PC-3 (cell line): ENCODE measurements at regions not wholly inside any gene's neighbourhood (a gene's known extent, or its start where the extent isn't known, plus 50 kb on each side); places are given as distances from the start of the nearest gene placed in this dataset.

Source experiments
- EZH2 ChIP-seq: fragments of 300-600 bp; sonication (generic); IDR thresholded peaks from one replicate; pipeline ENCODE4 v1.6.1; 2017; ENCODE audit warnings: antibody characterized with exemption, mild to moderate bottlenecking, low read length; ENCODE audit not compliant: unreplicated experiment
- EZH2phosphoT487 ChIP-seq: fragments of 300-600 bp; sonication (generic); IDR thresholded peaks from 2 replicates; pipeline ENCODE4 v1.6.1; 2018; ENCODE audit warnings: mild to moderate bottlenecking, antibody characterized with exemption, low read length, borderline replicate concordance
- TF ChIP-seq, protein P1 (sequence below): fragments of 300-600 bp; sonication (generic); conservative IDR thresholded peaks from 2 replicates; pipeline ENCODE4 v1.5.1; 2017; ENCODE audit warnings: antibody characterized with exemption, low read depth, mild to moderate bottlenecking, low read length

DNA sequence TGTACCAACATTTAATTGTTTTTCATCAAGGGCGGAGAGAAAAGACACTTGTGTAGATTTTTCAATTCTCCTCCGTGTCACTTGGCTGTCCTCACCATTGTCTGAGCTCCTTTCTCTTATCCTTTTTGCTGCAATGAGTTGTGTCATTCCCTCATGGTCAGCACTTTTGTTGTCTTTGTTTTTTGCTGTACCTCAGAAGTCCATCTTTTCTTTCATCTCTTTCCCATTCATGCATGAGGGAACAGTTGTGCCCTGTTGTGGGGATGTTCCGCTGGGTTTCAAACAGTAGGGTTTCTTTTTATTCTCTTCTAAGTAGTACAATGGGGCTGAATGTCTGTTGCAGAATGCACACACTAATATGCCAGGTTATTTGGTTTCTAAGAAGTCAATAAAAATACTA lies 222.6 kb downstream of the TM9SF2 start:
- TF ChIP-seq EZH2 (no peak), EZH2phosphoT487 (no peak)
- TF ChIP-seq, protein P1, sequence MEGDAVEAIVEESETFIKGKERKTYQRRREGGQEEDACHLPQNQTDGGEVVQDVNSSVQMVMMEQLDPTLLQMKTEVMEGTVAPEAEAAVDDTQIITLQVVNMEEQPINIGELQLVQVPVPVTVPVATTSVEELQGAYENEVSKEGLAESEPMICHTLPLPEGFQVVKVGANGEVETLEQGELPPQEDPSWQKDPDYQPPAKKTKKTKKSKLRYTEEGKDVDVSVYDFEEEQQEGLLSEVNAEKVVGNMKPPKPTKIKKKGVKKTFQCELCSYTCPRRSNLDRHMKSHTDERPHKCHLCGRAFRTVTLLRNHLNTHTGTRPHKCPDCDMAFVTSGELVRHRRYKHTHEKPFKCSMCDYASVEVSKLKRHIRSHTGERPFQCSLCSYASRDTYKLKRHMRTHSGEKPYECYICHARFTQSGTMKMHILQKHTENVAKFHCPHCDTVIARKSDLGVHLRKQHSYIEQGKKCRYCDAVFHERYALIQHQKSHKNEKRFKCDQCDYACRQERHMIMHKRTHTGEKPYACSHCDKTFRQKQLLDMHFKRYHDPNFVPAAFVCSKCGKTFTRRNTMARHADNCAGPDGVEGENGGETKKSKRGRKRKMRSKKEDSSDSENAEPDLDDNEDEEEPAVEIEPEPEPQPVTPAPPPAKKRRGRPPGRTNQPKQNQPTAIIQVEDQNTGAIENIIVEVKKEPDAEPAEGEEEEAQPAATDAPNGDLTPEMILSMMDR, result no peak
